Testis (tissue), 2 donors: ENCODE measurements at regions not wholly inside any gene's neighbourhood (a gene's known extent, or its start where the extent isn't known, plus 50 kb on each side); places are given as distances from the start of the nearest gene placed in this dataset.

Experiments
- DNase-seq: peaks from one replicate; pipeline ENCODE4 v3.0.0-alpha.2; 2019
- H3K27ac ChIP-seq, 2 donors: fragments of 200-600 bp; sonication (generic); one replicate each; pipeline ENCODE4 v1.5.1; 2019
- H3K27me3 ChIP-seq: fragments of 200-600 bp; sonication (generic); one replicate; pipeline ENCODE4 v1.5.1; 2019
- H3K36me3 ChIP-seq: fragments of 200-600 bp; sonication (generic); one replicate; pipeline ENCODE4 v1.5.1; 2017; ENCODE audit warnings: low read depth; ENCODE audit errors: missing control alignments
- H3K4me1 ChIP-seq: fragments of 200-600 bp; sonication (generic); one replicate; pipeline ENCODE4 v1.5.1; 2019
- H3K4me3 ChIP-seq, 2 donors: fragments of 200-600 bp; sonication (generic); one replicate each; pipeline ENCODE4 v1.5.1; 2017 to 2019
- H3K9me3 ChIP-seq: fragments of 200-600 bp; sonication (generic); one replicate; pipeline ENCODE4 v1.5.1; 2017
- CTCF ChIP-seq, 3 experiments: fragments of 450-650 bp in 2 of 3; fragments of 200-600 bp in 1 of 3; sonication (generic) in 1 of 3; IDR thresholded peaks; one replicate each; pipeline ENCODE4 v1.5.1; 2016 to 2019; ENCODE audit warnings: antibody characterized with exemption in 3 of 3, mild to moderate bottlenecking in 2 of 3, moderate library complexity in 1 of 3
- POLR2A ChIP-seq: fragments of 450-650 bp; IDR thresholded peaks from one replicate; pipeline ENCODE4 v1.6.1; 2017; ENCODE audit warnings: antibody characterized with exemption, mild to moderate bottlenecking, moderate library complexity
- WGBS, 2 donors: methylation state at CpG; one replicate each; pipeline ENCODE4 v1.1.5; 2018; 5-methylcytosine and 5-hydroxymethylcytosine counted together
- intact Hi-C: fragments of 100-400 bp; cut with DNase I; formaldehyde crosslinking; loops from one replicate; pipeline ENCODE4 v1.15.1; 2023; ENCODE audit warnings: low total_unique reads

DNA sequence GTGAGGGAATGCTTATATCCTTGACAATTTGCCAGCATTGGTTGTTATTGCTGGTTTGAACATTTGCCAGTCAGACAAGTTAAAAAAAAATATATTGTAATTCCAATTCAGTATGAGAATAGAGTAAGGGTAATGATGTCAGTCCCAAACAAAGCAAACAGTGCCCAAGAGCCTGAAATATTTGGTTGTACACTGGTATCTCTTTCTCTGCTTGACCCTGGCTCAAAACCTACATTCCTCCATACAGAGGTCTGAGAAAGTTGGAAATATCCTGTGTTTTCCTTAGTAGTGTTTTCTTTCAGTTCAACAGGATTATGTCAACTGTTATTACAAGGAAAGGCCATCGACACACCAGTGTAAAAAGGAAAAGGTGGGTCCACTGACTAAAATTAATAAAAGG is 145.6 kb downstream of the MRPL39 start:
- H3K4me1 ChIP-seq: no peaks in the 10 kb centered on the region
- WGBS, 2 donors: 40 to 71% methylated on average over 1 of the region's 1 CpG
- TF ChIP-seq POLR2A: no peak
- TF ChIP-seq CTCF (IDR thresholded peaks at IDR 0.05): no peak

GRCh38 chr21:25459993-25460392 is 147.3 kb downstream of the MRPL39 start:
- intact Hi-C loops: no loop called here
- no peaks in the 10 kb centered on the region for H3K36me3 ChIP-seq
- DNase-seq: no peak
- WGBS, 2 donors: 78 to 95% methylated on average over 1 of the region's 1 CpG
- H3K27ac ChIP-seq: no peak overlapping the region
- no peaks in the 10 kb centered on the region for H3K4me1 ChIP-seq
- TF ChIP-seq CTCF (IDR thresholded peaks at IDR 0.05) (no peak), POLR2A (no peak)
- H3K27me3 ChIP-seq: no peaks in the 10 kb centered on the region
- no peak overlapping the region for H3K4me3 ChIP-seq
- no peaks in the 10 kb centered on the region for H3K9me3 ChIP-seq

More for the DNA sequence above, 145.6 kb downstream of the MRPL39 start:
- Histone ChIP-seq H3K36me3 (no peaks in the 10 kb centered on the region), H3K4me3 (no peak overlapping the region), H3K9me3 (no peaks in the 10 kb centered on the region), H3K27ac (no peak overlapping the region), H3K27me3 (no peaks in the 10 kb centered on the region)
- no peak for DNase-seq
- intact Hi-C loops: no loop called here

DNA sequence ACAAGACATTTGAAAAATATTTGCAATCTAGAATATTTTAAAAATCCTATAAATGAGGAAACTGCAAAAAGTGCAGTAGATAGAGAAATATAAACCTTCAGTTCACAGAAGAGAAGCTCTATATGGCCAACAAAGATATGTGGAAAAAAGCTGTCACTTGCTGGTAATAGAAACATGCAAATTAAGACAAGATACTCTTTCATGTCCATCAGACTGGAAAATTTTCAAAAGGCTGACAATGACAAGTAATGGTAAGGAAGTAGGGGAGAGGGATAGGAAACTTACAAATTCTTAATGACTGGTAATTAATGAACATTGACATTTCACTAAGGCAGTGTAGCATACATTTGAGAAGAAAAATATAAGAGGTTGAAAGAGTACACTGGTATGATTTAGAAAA is 147.9 kb downstream of the MRPL39 start:
- H3K27ac ChIP-seq: no peak overlapping the region
- intact Hi-C loops: no loop called here
- H3K36me3 ChIP-seq: no peaks in the 10 kb centered on the region
- no peak overlapping the region for H3K4me3 ChIP-seq
- no peaks in the 10 kb centered on the region for H3K27me3 ChIP-seq
- no peaks in the 10 kb centered on the region for H3K4me1 ChIP-seq
- no peak for DNase-seq
- no peak for TF ChIP-seq POLR2A
- TF ChIP-seq CTCF (IDR thresholded peaks at IDR 0.05): no peak
- H3K9me3 ChIP-seq: no peaks in the 10 kb centered on the region

DNA sequence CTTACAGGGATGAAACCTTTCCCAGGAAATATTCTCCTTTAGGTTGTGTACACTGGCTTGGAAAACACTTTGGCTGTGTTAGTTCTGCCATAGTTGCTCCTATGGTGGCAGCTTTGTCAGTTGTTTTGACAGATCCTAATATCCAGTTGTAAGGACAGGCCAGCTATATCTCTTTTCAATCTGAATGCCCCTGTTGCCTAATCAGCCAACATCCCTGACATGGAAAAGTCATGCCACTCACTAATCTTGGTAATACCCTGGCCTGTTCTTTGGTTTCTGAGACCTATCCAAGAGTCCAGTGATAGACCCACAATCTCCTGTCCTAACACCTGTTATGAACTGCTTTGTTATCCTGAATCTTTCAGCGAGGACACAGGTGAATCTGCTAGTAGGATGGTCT is 148.8 kb downstream of the MRPL39 start:
- no peak for DNase-seq
- intact Hi-C loops: no loop called here

More for the DNA sequence above, 148.8 kb downstream of the MRPL39 start:
- whole genome bisulfite sequencing, 2 donors: 88 to 90% methylated on average over 1 of the region's 1 CpG
- TF ChIP-seq POLR2A (no peak), CTCF (IDR thresholded peaks at IDR 0.05) (no peak)
- Histone ChIP-seq H3K36me3 (no peaks in the 10 kb centered on the region), H3K4me1 (no peaks in the 10 kb centered on the region), H3K9me3 (no peaks in the 10 kb centered on the region), H3K4me3 (no peak overlapping the region), H3K27me3 (no peaks in the 10 kb centered on the region), H3K27ac (no peak overlapping the region)
